ENCODE measurements at regions not wholly inside any gene's neighbourhood (a gene's known extent, or its start where the extent isn't known, plus 50 kb on each side); places are given as distances from the start of the nearest gene placed in this dataset.

- Histone ChIP-seq H3K4me3 (no peak overlapping the region), H3K27me3 (peaks cover 0 to 20% of the 10 kb centered on the region in 2 donors), H3K4me1 (no peaks in the 10 kb centered on the region), H3K9me3 (no peaks in the 10 kb centered on the region), H3K36me3 (no peaks in the 10 kb centered on the region), H3K27ac (no peak overlapping the region)
- ATAC-seq: no peak
- intact Hi-C loops (cut with DNase I): no loop called here
- TF ChIP-seq CTCF (IDR thresholded peaks at IDR 0.05): no peak
- DNase-seq: no peak
These were observed 175.2 kb upstream of the CACNA1E start for GRCh38 chr1:181308098-181308497.

- no peak overlapping the region for H3K4me3 ChIP-seq
- ATAC-seq (no peak), DNase-seq (no peak)
- no peaks in the 10 kb centered on the region for H3K9me3 ChIP-seq
- intact Hi-C loops (cut with DNase I): no loop called here
- no peaks in the 10 kb centered on the region for H3K4me1 ChIP-seq
- TF ChIP-seq CTCF (IDR thresholded peaks at IDR 0.05): no peak
- peaks cover 13 to 44% of the 10 kb centered on the region in 2 donors for H3K27me3 ChIP-seq
- no peaks in the 10 kb centered on the region for H3K36me3 ChIP-seq
- H3K27ac ChIP-seq: no peak overlapping the region
These were observed 172.8 kb upstream of the CACNA1E start for GRCh38 chr1:181310560-181310959.

GRCh38 chr1:181312946-181313345 is 170.4 kb upstream of the CACNA1E start:
- H3K27ac ChIP-seq: no peak overlapping the region
- no peaks in the 10 kb centered on the region for H3K9me3 ChIP-seq
- no peak for TF ChIP-seq CTCF (IDR thresholded peaks at IDR 0.05)
- H3K4me3 ChIP-seq: no peak overlapping the region
- no peaks in the 10 kb centered on the region for H3K4me1 ChIP-seq
- peaks cover 32 to 67% of the 10 kb centered on the region in 2 donors for H3K27me3 ChIP-seq
- ATAC-seq (no peak), DNase-seq (no peak)
- intact Hi-C loops (cut with DNase I): no loop called here
- no peaks in the 10 kb centered on the region for H3K36me3 ChIP-seq

GRCh38 chr1:181313466-181313865 is 169.9 kb upstream of the CACNA1E start:
- no peaks in the 10 kb centered on the region for H3K9me3 ChIP-seq
- no peak overlapping the region for H3K27ac ChIP-seq
- ATAC-seq (no peak), DNase-seq (no peak)
- no peak overlapping the region for H3K4me3 ChIP-seq
- TF ChIP-seq CTCF (IDR thresholded peaks at IDR 0.05): no peak
- H3K4me1 ChIP-seq: no peaks in the 10 kb centered on the region
- no peaks in the 10 kb centered on the region for H3K36me3 ChIP-seq
- intact Hi-C loops (cut with DNase I): no loop called here
- peaks cover 37 to 72% of the 10 kb centered on the region in 2 donors for H3K27me3 ChIP-seq

GRCh38 chr1:181314010-181314409 is 169.3 kb upstream of the CACNA1E start:
- TF ChIP-seq CTCF (IDR thresholded peaks at IDR 0.05): no peak
- no peak for ATAC-seq
- no peak for DNase-seq
- Histone ChIP-seq H3K27me3 (peaks cover 42 to 77% of the 10 kb centered on the region in 2 donors), H3K9me3 (no peaks in the 10 kb centered on the region), H3K4me3 (no peak overlapping the region), H3K36me3 (no peaks in the 10 kb centered on the region), H3K27ac (no peak overlapping the region), H3K4me1 (no peaks in the 10 kb centered on the region)
- intact Hi-C loops (cut with DNase I): no loop called here
